GM12878 (cell line): ENCODE measurements at regions not wholly inside any gene's neighbourhood (a gene's known extent, or its start where the extent isn't known, plus 50 kb on each side); places are given as distances from the start of the nearest gene placed in this dataset.

Source experiments
- CBX5 ChIP-seq: sonication (generic); IDR thresholded peaks from 2 replicates; pipeline ENCODE4 v1.6.1; 2016; ENCODE audit warnings: low read depth, moderate library complexity, mild to moderate bottlenecking, inconsistent platforms
- MAX ChIP-seq: IDR thresholded peaks from 2 replicates; pipeline ENCODE4 v1.6.1; 2012; ENCODE audit warnings: low read depth, low read length, improper control_type of control experiment
- USF1 ChIP-seq: IDR thresholded peaks from 2 replicates; pipeline ENCODE4 v1.6.1; 2011; ENCODE audit warnings: borderline replicate concordance, low read depth, mild to moderate bottlenecking, moderate library complexity, mixed read lengths, low read length; ENCODE audit not compliant: insufficient read depth; ENCODE audit errors: extremely low read length

- TF ChIP-seq CBX5 (no peak), MAX (no peak), USF1 (no peak)
These were observed 185.1 kb downstream of the CDH26 start for GRCh38 chr20:60143261-60143842.
